H9 (cell line): ENCODE measurements at regions not wholly inside any gene's neighbourhood (a gene's known extent, or its start where the extent isn't known, plus 50 kb on each side); places are given as distances from the start of the nearest gene placed in this dataset.

Experiments
- DNase-seq: peaks from one replicate; pipeline ENCODE4 v3.0.0-alpha.2; 2017
- H2AFZ ChIP-seq: one replicate; pipeline ENCODE4 v1.6.1; 2013; ENCODE audit warnings: mild to moderate bottlenecking, low read length, control low read depth, moderate library complexity
- H2AK5ac ChIP-seq: 2 replicates; pipeline ENCODE4 v1.6.1; 2013; ENCODE audit warnings: low read length, control low read depth, mixed read lengths; ENCODE audit not compliant: insufficient read length
- H2BK120ac ChIP-seq: one replicate; pipeline ENCODE4 v1.6.1; 2013; ENCODE audit warnings: low read depth, mild to moderate bottlenecking, low read length, control low read depth, inconsistent platforms; ENCODE audit not compliant: poor library complexity, severe bottlenecking
- H2BK12ac ChIP-seq: 2 replicates; pipeline ENCODE4 v1.6.1; 2013; ENCODE audit warnings: low read length, control low read depth, mixed read lengths, low read depth; ENCODE audit not compliant: insufficient read length
- H2BK15ac ChIP-seq: 2 replicates; pipeline ENCODE4 v1.6.1; 2013; ENCODE audit warnings: low read depth, low read length, control low read depth
- H2BK20ac ChIP-seq: one replicate; pipeline ENCODE4 v1.6.1; 2013; ENCODE audit warnings: low read depth, mild to moderate bottlenecking, low read length, control low read depth, inconsistent platforms; ENCODE audit not compliant: poor library complexity, severe bottlenecking
- H2BK5ac ChIP-seq: 2 replicates; pipeline ENCODE4 v1.6.1; 2013; ENCODE audit warnings: low read length, control low read depth, mixed read lengths; ENCODE audit not compliant: insufficient read length
- H3K14ac ChIP-seq: 2 replicates; pipeline ENCODE4 v1.6.1; 2013; ENCODE audit warnings: low read length, control low read depth; ENCODE audit not compliant: insufficient read depth
- H3K18ac ChIP-seq: 2 replicates; pipeline ENCODE4 v1.6.1; 2013; ENCODE audit warnings: low read depth, mild to moderate bottlenecking, mixed read lengths, low read length, control low read depth; ENCODE audit not compliant: insufficient read length
- H3K23ac ChIP-seq: 2 replicates; pipeline ENCODE4 v1.6.1; 2013; ENCODE audit warnings: low read length, control low read depth, mixed read lengths, low read depth; ENCODE audit not compliant: insufficient read length
- H3K23me2 ChIP-seq: 2 replicates; pipeline ENCODE4 v1.6.1; 2013; ENCODE audit warnings: low read depth, mild to moderate bottlenecking, mixed read lengths, low read length, control low read depth; ENCODE audit not compliant: insufficient read length, poor library complexity, severe bottlenecking
- H3K27ac ChIP-seq: 2 replicates; pipeline ENCODE4 v1.5.1; 2013; ENCODE audit warnings: low read length, control low read depth, mixed read lengths, low read depth; ENCODE audit not compliant: insufficient read length
- H3K27me3 ChIP-seq: 2 replicates; pipeline ENCODE4 v1.6.1; 2013; ENCODE audit warnings: low read length, control low read depth, inconsistent platforms; ENCODE audit not compliant: insufficient read depth
- H3K4ac ChIP-seq: 2 replicates; pipeline ENCODE4 v1.6.1; 2013; ENCODE audit warnings: low read depth, mild to moderate bottlenecking, control low read depth, inconsistent platforms, low read length, moderate library complexity
- H3K4me1 ChIP-seq: 2 replicates; pipeline ENCODE4 v1.6.1; 2013; ENCODE audit warnings: low read length, control low read depth, inconsistent platforms; ENCODE audit not compliant: insufficient read depth
- H3K4me2 ChIP-seq: 2 replicates; pipeline ENCODE4 v1.6.1; 2013; ENCODE audit warnings: low read length, control low read depth, mixed read lengths; ENCODE audit not compliant: insufficient read length, insufficient read depth
- H3K56ac ChIP-seq: 2 replicates; pipeline ENCODE4 v1.6.1; 2013; ENCODE audit warnings: low read depth, mild to moderate bottlenecking, mixed read lengths, low read length, control low read depth; ENCODE audit not compliant: insufficient read length
- H3K79me1 ChIP-seq: 2 replicates; pipeline ENCODE4 v1.6.1; 2013; ENCODE audit warnings: low read depth, mild to moderate bottlenecking, moderate library complexity, low read length, control low read depth, inconsistent platforms; ENCODE audit not compliant: insufficient read depth, poor library complexity, severe bottlenecking
- H3K79me2 ChIP-seq: 2 replicates; pipeline ENCODE4 v1.6.1; 2013; ENCODE audit warnings: low read length, control low read depth, inconsistent platforms; ENCODE audit not compliant: insufficient read depth
- H3K9ac ChIP-seq: 2 replicates; pipeline ENCODE4 v1.6.1; 2013; ENCODE audit warnings: low read length, control low read depth, mixed read lengths; ENCODE audit not compliant: insufficient read length; ENCODE audit errors: extremely low read depth
- H3K9me3 ChIP-seq: one replicate; pipeline ENCODE4 v1.6.1; 2013; ENCODE audit warnings: low read depth, low read length, inconsistent platforms; ENCODE audit not compliant: control insufficient read depth
- H3T11ph ChIP-seq: one replicate; pipeline ENCODE4 v1.6.1; 2013; ENCODE audit warnings: mild to moderate bottlenecking, low read length, control low read depth, inconsistent platforms
- H4K20me1 ChIP-seq: one replicate; pipeline ENCODE4 v1.6.1; 2013; ENCODE audit not compliant: control insufficient read depth, insufficient read length, insufficient read depth
- H4K5ac ChIP-seq: 2 replicates; pipeline ENCODE4 v1.6.1; 2013; ENCODE audit warnings: low read depth, mild to moderate bottlenecking, mixed read lengths, low read length, control low read depth; ENCODE audit not compliant: insufficient read length
- H4K8ac ChIP-seq: replicated peaks from 2 replicates; pipeline ENCODE4 v1.6.1; 2013; ENCODE audit warnings: low read length, control low read depth, mixed read lengths, low read depth; ENCODE audit not compliant: insufficient read length
- H4K91ac ChIP-seq: 2 replicates; pipeline ENCODE4 v1.6.1; 2013; ENCODE audit warnings: low read depth, mild to moderate bottlenecking, moderate library complexity, mixed read lengths, low read length, control low read depth; ENCODE audit not compliant: insufficient read length
- H3K27ac Mint-ChIP-seq, 3 experiments: 2 replicates in 2 of 3; 3 replicates in 1 of 3; pipeline ENCODE4 v1.8.0; 2020 to 2021; ENCODE audit warnings: mixed read lengths in 3 of 3, mild to moderate bottlenecking in 1 of 3, moderate library complexity in 1 of 3
- H3K27me3 Mint-ChIP-seq: 2 replicates; pipeline ENCODE4 v1.8.0; 2021; ENCODE audit warnings: low read depth, mild to moderate bottlenecking, moderate library complexity, mixed read lengths
- H3K36me3 Mint-ChIP-seq, 3 experiments: 2 replicates in 2 of 3; 3 replicates in 1 of 3; pipeline ENCODE4 v1.8.0; 2020 to 2021; ENCODE audit warnings: low read depth in 3 of 3, mixed read lengths in 3 of 3; ENCODE audit not compliant: insufficient read depth in 1 of 3
- H3K4me1 Mint-ChIP-seq, 2 experiments: 2 replicates each; pipeline ENCODE4 v1.8.0; 2020; ENCODE audit warnings: mixed read lengths in 2 of 2
- H3K4me3 Mint-ChIP-seq, 2 experiments: 2 replicates in 1 of 2; 3 replicates in 1 of 2; pipeline ENCODE4 v1.8.0; 2020 to 2021; ENCODE audit warnings: mild to moderate bottlenecking in 2 of 2, mixed read lengths in 2 of 2, moderate library complexity in 1 of 2
- H3K9me3 Mint-ChIP-seq, 2 experiments: 2 replicates in 1 of 2; 3 replicates in 1 of 2; pipeline ENCODE4 v1.8.0; 2020; ENCODE audit warnings: mild to moderate bottlenecking in 2 of 2, mixed read lengths in 2 of 2, moderate library complexity in 1 of 2
- WGBS: extraction: QIAGEN DNeasy Blood & Tissue Kit; methylation state at CpG from one replicate; pipeline ENCODE4 v1.1.7; 2013; ENCODE audit warnings: missing lambda C conversion rate, low lambda C conversion rate, mixed read lengths; ENCODE audit not compliant: insufficient read length; ENCODE audit errors: extremely low coverage; 5-methylcytosine and 5-hydroxymethylcytosine counted together
- TF ChIP-seq, protein P1 (sequence below): fragments of 200-600 bp; sonication (generic); conservative IDR thresholded peaks from 3 replicates; pipeline ENCODE4 v1.8.0; 2021; ENCODE audit warnings: antibody characterized with exemption, mild to moderate bottlenecking

DNA sequence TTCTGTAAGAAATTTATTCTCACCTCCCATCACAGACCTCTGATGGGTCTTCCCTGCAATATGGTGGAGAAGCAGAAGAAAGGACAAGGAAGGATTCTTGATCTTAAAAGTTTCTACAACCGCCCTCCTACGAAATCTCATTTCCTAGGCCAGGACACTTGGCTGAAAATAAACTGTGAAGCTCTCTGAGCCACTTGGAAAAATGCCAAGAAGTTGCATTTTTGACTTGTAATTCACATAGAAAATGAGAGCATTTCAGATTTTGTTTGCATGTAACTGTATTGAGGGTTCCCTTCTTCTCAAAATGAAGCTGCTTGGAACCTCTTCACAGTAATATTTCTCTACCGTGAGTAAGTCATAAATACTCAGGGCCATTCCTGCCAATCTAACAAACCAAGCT is 458.3 kb upstream of the SLC14A2 start:
- H3K4me1 ChIP-seq: no peaks in the 10 kb centered on the region
- H4K20me1 ChIP-seq: no peaks in the 10 kb centered on the region
- H3K23me2 ChIP-seq: no peaks in the 10 kb centered on the region
- no peak overlapping the region for H2BK20ac ChIP-seq
- no peak overlapping the region for H4K91ac ChIP-seq
- H2BK15ac ChIP-seq: no peak overlapping the region
- no peak overlapping the region for H2BK120ac ChIP-seq
- H2AFZ ChIP-seq: no peak overlapping the region
- H3K36me3 Mint-ChIP-seq: no peaks in the 10 kb centered on the region
- no peak overlapping the region for H4K5ac ChIP-seq
- H2BK5ac ChIP-seq: no peak overlapping the region
- TF ChIP-seq, protein P1, sequence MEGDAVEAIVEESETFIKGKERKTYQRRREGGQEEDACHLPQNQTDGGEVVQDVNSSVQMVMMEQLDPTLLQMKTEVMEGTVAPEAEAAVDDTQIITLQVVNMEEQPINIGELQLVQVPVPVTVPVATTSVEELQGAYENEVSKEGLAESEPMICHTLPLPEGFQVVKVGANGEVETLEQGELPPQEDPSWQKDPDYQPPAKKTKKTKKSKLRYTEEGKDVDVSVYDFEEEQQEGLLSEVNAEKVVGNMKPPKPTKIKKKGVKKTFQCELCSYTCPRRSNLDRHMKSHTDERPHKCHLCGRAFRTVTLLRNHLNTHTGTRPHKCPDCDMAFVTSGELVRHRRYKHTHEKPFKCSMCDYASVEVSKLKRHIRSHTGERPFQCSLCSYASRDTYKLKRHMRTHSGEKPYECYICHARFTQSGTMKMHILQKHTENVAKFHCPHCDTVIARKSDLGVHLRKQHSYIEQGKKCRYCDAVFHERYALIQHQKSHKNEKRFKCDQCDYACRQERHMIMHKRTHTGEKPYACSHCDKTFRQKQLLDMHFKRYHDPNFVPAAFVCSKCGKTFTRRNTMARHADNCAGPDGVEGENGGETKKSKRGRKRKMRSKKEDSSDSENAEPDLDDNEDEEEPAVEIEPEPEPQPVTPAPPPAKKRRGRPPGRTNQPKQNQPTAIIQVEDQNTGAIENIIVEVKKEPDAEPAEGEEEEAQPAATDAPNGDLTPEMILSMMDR: no peak
- no peak overlapping the region for H3K27ac Mint-ChIP-seq
- peaks cover 2% of the 10 kb centered on the region; the same call in 1 of the 2 replicates for H3K27me3 Mint-ChIP-seq
- no peak overlapping the region for H2AK5ac ChIP-seq
- H3K56ac ChIP-seq: no peak overlapping the region
- H3K27me3 ChIP-seq: no peaks in the 10 kb centered on the region
- H3K4ac ChIP-seq: no peak overlapping the region
- no peak overlapping the region for H3K18ac ChIP-seq
- H3K27ac ChIP-seq: no peak overlapping the region
- no peak overlapping the region for H2BK12ac ChIP-seq
- no peak overlapping the region for H3K4me2 ChIP-seq
- no peaks in the 10 kb centered on the region for H3K79me1 ChIP-seq
- DNase-seq: no peak
- H3K79me2 ChIP-seq: no peaks in the 10 kb centered on the region
- no peak overlapping the region for H3K14ac ChIP-seq
- no peaks in the 10 kb centered on the region; a peak in 1 of 4 replicates for H3K4me1 Mint-ChIP-seq
- no peaks in the 10 kb centered on the region for H3K9me3 ChIP-seq
- no peak overlapping the region for H3K9ac ChIP-seq
- H3K4me3 Mint-ChIP-seq: no peak overlapping the region
- H4K8ac ChIP-seq: no peak overlapping the region
- H3K23ac ChIP-seq: no peak overlapping the region
- WGBS: no CpG with 5 or more reads among the region's 3 CpGs
- H3K9me3 Mint-ChIP-seq: no peaks in the 10 kb centered on the region; a peak in 1 of 5 replicates
- H3T11ph ChIP-seq: no peak overlapping the region
